Right atrium auricular region (tissue), 2 donors: ENCODE measurements at regions not wholly inside any gene's neighbourhood (a gene's known extent, or its start where the extent isn't known, plus 50 kb on each side); places are given as distances from the start of the nearest gene placed in this dataset.
"Not testable (repeated sequence)": the region's sequence is repeated elsewhere in the genome, so short reads cannot be mapped to it uniquely, and the experiment has no call there.

ENCODE experiments used
- DNase-seq: peaks from one replicate; pipeline ENCODE4 v3.0.0-alpha.2; 2019; ENCODE audit warnings: low spot score
- H3K27ac ChIP-seq, 2 donors: fragments of 200-600 bp; sonication (generic); 1 replicate in 1 of 2; 2 replicates in 1 of 2; pipeline ENCODE4 v1.5.1; 2016 to 2019
- H3K27me3 ChIP-seq, 2 donors: fragments of 200-600 bp; sonication (generic); one replicate each; pipeline versions ENCODE4 v1.5.1 to v1.6.0; 2017 to 2019
- H3K36me3 ChIP-seq: fragments of 200-600 bp; sonication (generic); one replicate; pipeline ENCODE4 v1.5.1; 2016
- H3K4me1 ChIP-seq, 2 donors: fragments of 200-600 bp; sonication (generic); one replicate each; pipeline versions ENCODE4 v1.5.1 to v1.6.0; 2017 to 2019
- H3K4me3 ChIP-seq, 2 donors: fragments of 200-600 bp; sonication (generic); 1 replicate in 1 of 2; 2 replicates in 1 of 2; pipeline ENCODE4 v1.5.1; 2017 to 2019; ENCODE audit warnings: mild to moderate bottlenecking in 1 of 2, moderate library complexity in 1 of 2
- H3K9me3 ChIP-seq, 2 donors: fragments of 200-600 bp; sonication (generic); one replicate each; pipeline ENCODE4 v1.5.1; 2019
- TF ChIP-seq, protein P1 (sequence below), 2 donors: fragments of 200-600 bp; sonication (generic); IDR thresholded peaks; one replicate each; pipeline ENCODE4 v1.5.1; 2019; ENCODE audit warnings: antibody characterized with exemption in 2 of 2

DNA sequence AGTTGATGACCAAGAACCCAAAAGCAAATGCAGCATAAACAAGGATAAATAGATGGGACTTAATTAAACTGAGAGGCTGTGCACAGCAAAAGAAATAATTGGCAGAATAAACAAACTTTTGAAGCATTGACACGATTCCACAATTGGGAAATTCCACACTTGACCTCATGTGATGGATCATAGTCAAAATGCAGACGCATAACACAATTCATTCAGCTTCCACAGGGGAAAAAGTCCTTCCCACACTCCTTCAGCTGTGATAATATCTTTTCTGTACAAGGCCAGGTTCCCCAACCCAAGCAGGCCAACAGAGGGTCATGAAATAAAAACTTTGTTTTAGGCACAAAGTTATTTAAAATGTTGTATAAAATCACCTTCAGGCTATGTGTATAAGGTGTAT lies 66.6 kb upstream of the SLIT2 start:
- Histone ChIP-seq H3K9me3 (peaks cover 0 to 8% of the 10 kb centered on the region in 2 donors), H3K27me3 (no peaks in the 10 kb centered on the region), H3K4me3 (no peak overlapping the region), H3K27ac (no peak overlapping the region), H3K4me1 (no peaks in the 10 kb centered on the region), H3K36me3 (no peaks in the 10 kb centered on the region)
- TF ChIP-seq, protein P1, sequence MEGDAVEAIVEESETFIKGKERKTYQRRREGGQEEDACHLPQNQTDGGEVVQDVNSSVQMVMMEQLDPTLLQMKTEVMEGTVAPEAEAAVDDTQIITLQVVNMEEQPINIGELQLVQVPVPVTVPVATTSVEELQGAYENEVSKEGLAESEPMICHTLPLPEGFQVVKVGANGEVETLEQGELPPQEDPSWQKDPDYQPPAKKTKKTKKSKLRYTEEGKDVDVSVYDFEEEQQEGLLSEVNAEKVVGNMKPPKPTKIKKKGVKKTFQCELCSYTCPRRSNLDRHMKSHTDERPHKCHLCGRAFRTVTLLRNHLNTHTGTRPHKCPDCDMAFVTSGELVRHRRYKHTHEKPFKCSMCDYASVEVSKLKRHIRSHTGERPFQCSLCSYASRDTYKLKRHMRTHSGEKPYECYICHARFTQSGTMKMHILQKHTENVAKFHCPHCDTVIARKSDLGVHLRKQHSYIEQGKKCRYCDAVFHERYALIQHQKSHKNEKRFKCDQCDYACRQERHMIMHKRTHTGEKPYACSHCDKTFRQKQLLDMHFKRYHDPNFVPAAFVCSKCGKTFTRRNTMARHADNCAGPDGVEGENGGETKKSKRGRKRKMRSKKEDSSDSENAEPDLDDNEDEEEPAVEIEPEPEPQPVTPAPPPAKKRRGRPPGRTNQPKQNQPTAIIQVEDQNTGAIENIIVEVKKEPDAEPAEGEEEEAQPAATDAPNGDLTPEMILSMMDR (IDR thresholded peaks at IDR 0.05) = no peak
- no peak for DNase-seq

DNA sequence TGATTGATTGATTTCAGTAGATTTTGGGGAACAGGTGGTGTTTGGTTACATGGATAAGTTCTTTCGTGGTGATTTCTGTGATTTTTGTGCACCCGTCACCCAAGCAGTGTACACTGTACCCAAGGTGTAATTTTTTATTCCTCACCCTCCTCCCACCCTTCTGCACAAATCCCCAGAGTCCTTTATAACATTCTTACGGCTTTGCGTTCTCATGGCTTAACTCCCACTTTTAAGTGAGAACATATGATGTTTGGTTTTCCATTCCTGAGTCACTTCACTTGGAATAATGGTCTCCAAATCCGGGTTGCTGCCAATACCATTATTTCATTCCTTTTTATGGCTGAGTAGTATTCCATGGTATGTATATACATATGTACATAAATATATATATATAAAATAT lies 68.6 kb upstream of the SLIT2 start:
- DNase-seq, H3K4me1 ChIP-seq, H3K36me3 ChIP-seq, H3K27me3 ChIP-seq, H3K4me3 ChIP-seq, H3K27ac ChIP-seq: not testable (repeated sequence)
- peaks cover 0 to 19% of the 10 kb centered on the region in 2 donors for H3K9me3 ChIP-seq

DNA sequence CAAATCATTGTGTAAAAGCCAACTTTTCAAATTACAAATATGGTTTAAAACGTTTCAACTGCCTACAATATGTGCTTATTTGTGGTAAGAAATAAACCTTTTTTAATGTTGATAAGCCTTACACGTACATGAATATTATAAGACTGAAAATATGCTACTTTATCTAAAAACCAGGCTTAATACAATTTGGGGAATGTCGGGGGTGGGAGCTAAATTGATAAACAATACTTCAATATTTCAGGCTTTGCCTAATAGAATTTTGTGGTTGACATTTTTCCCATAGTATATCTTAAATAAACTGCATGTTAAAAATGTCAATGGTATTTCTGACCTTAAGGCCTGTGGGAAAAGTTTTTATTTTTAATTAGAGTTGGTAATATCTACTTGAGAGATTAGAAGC lies 69.8 kb upstream of the SLIT2 start:
- Histone ChIP-seq H3K4me1 (no peaks in the 10 kb centered on the region), H3K9me3 (peaks cover 0 to 24% of the 10 kb centered on the region in 2 donors), H3K27me3 (no peaks in the 10 kb centered on the region), H3K27ac (no peak overlapping the region), H3K36me3 (no peaks in the 10 kb centered on the region), H3K4me3 (no peak overlapping the region)
- TF ChIP-seq, protein P1 (IDR thresholded peaks at IDR 0.05) = no peak
- no peak for DNase-seq

DNA sequence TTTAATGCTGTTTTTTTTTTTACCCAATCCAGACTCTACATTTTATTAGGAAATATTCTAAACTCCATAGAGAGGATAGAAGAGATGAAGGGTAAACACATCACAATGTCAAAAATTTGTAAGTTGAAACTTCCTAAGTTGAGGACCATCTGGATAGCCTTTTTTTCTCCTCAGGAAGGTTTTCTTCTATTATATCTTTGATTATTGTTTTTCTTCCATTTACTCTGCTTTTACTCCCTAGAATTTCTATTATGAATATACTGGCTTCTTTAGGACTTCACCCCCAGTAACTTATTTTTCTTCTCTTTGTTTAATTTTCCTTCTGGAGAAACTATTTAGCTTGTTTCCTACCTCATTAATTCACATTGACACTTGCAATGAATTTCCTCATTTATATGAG lies 71.2 kb upstream of the SLIT2 start:
- no peak overlapping the region for H3K4me3 ChIP-seq
- H3K9me3 ChIP-seq = peaks cover 0 to 31% of the 10 kb centered on the region in 2 donors
- TF ChIP-seq, protein P1 (IDR thresholded peaks at IDR 0.05) = no peak
- H3K36me3 ChIP-seq = no peaks in the 10 kb centered on the region
- no peak overlapping the region for H3K27ac ChIP-seq
- H3K4me1 ChIP-seq = no peaks in the 10 kb centered on the region
- no peaks in the 10 kb centered on the region for H3K27me3 ChIP-seq
- no peak for DNase-seq

DNA sequence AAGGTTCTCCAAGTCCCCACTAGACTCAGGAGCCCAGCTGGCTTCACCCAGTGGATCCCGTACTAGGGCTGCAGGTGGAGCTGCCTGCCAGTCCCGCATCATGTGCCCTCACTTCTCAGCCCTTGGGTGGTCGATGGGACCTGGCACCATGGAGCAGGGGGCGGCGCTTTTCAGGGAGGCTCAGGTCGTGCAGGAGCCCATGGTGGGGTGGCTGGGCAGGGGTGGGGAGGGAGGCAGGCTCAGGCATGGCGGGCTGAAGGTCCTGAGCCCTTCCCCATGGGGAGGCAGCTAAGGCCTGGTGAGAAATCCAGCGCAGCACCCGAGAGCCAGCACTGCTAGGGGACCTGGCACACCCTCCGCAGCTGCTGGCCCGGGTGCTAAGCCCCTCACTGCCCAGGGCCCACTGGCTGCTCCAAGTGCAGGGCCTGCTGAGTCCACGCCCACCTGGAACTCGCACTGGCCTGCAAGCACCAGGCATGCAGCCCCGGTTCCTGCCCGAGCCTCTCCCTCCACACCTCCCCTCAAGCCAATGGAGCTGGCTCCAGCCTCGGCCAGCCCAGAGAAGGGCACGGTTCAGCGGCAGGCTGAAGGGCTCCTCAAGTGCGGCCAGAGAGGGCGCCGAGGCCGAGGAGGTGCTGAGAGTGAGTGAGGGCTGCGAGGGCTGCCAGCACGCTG lies 72.7 kb upstream of the SLIT2 start:
- Histone ChIP-seq H3K4me3 (no peak overlapping the region), H3K4me1 (no peaks in the 10 kb centered on the region), H3K9me3 (peaks cover 0 to 31% of the 10 kb centered on the region in 2 donors), H3K27ac (no peak overlapping the region), H3K27me3 (no peaks in the 10 kb centered on the region), H3K36me3 (no peaks in the 10 kb centered on the region)
- no peak for DNase-seq
- TF ChIP-seq, protein P1 (IDR thresholded peaks at IDR 0.05) = no peak

DNA sequence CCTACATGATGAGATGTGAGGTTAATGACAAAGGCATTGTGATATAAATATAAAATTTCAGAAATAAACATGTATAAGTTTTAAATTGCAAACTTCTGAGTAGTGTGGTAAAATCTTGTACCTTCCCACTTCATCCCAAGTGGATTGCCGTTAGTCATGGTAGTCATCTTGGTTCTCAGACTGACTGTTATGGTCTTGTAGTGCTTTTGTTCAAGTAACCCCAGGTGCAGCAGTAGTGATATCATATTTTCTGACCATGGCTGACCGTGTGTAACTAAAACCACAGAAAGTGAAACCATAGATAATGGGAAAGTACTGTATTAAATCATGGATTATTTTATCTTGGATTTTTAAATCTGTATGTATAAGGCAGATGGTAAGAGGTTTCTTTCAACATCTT lies 74.8 kb upstream of the SLIT2 start:
- H3K4me1 ChIP-seq = peaks cover 0 to 8% of the 10 kb centered on the region in 2 donors
- TF ChIP-seq, protein P1 (IDR thresholded peaks at IDR 0.05) = no peak
- no peaks in the 10 kb centered on the region for H3K36me3 ChIP-seq
- H3K4me3 ChIP-seq = no peak overlapping the region
- H3K27me3 ChIP-seq = no peaks in the 10 kb centered on the region
- H3K9me3 ChIP-seq = peaks cover 0 to 31% of the 10 kb centered on the region in 2 donors
- DNase-seq = no peak
- no peak overlapping the region for H3K27ac ChIP-seq
